ENCODE measurements at regions not wholly inside any gene's neighbourhood (a gene's known extent, or its start where the extent isn't known, plus 50 kb on each side); places are given as distances from the start of the nearest gene placed in this dataset.

GRCh38 chr7:118708741-118709140 lies 484.2 kb downstream of the ANKRD7 start:
- H3K4me2 ChIP-seq (ENCODE audit: low read length) = no peak overlapping the region
- TF ChIP-seq EZH2phosphoT487 (IDR thresholded peaks at IDR 0.05; ENCODE audit: low read depth) (no peak), CTCF (IDR thresholded peaks at IDR 0.05; ENCODE audit: low read depth, low read length) (no peak)

GRCh38 chr7:118711688-118712087 lies 487.2 kb downstream of the ANKRD7 start:
- Histone ChIP-seq H3K36me3 (replicated peaks; ENCODE audit: low read depth, low read length) (no peaks in the 10 kb centered on the region), H3K27ac (ENCODE audit: low read length) (no peak overlapping the region), H3K27me3 (ENCODE audit: low read depth, low read length) (no peaks in the 10 kb centered on the region), H3K9ac (ENCODE audit: low read length) (no peak overlapping the region), H3K9me3 (ENCODE audit: insufficient read depth, low read length) (no peaks in the 10 kb centered on the region), H3K4me3 (ENCODE audit: low read length) (no peak overlapping the region), H3K79me2 (ENCODE audit: low read length) (no peaks in the 10 kb centered on the region), H4K20me1 (ENCODE audit: insufficient read depth, low read length) (no peaks in the 10 kb centered on the region), H3K4me2 (ENCODE audit: low read length) (no peak overlapping the region), H2AFZ (ENCODE audit: low read depth, low read length) (no peak overlapping the region), H3K4me1 (ENCODE audit: low read length) (no peaks in the 10 kb centered on the region)
- TF ChIP-seq CTCF (IDR thresholded peaks at IDR 0.05; ENCODE audit: low read depth, low read length) (no peak), EZH2phosphoT487 (IDR thresholded peaks at IDR 0.05; ENCODE audit: low read depth) (no peak)

More at GRCh38 chr7:118708741-118709140, 484.2 kb downstream of the ANKRD7 start:
- no peak overlapping the region for H3K9ac ChIP-seq (ENCODE audit: low read length)
- no peaks in the 10 kb centered on the region for H3K79me2 ChIP-seq (ENCODE audit: low read length)
- no peak overlapping the region for H2AFZ ChIP-seq (ENCODE audit: low read depth, low read length)
- H3K36me3 ChIP-seq (replicated peaks; ENCODE audit: low read depth, low read length) = no peaks in the 10 kb centered on the region
- no peaks in the 10 kb centered on the region for H3K4me1 ChIP-seq (ENCODE audit: low read length)
- H3K27me3 ChIP-seq (ENCODE audit: low read depth, low read length) = no peaks in the 10 kb centered on the region
- no peaks in the 10 kb centered on the region for H3K9me3 ChIP-seq (ENCODE audit: insufficient read depth, low read length)
- H3K4me3 ChIP-seq (ENCODE audit: low read length) = no peak overlapping the region
- H3K27ac ChIP-seq (ENCODE audit: low read length) = no peak overlapping the region
- H4K20me1 ChIP-seq (ENCODE audit: insufficient read depth, low read length) = no peaks in the 10 kb centered on the region

GRCh38 chr7:118713039-118713438 lies 488.5 kb downstream of the ANKRD7 start:
- H3K27ac ChIP-seq (ENCODE audit: low read length) = no peak overlapping the region
- no peaks in the 10 kb centered on the region for H3K9me3 ChIP-seq (ENCODE audit: insufficient read depth, low read length)
- H2AFZ ChIP-seq (ENCODE audit: low read depth, low read length) = no peak overlapping the region
- no peaks in the 10 kb centered on the region for H3K4me1 ChIP-seq (ENCODE audit: low read length)
- TF ChIP-seq EZH2phosphoT487 (IDR thresholded peaks at IDR 0.05; ENCODE audit: low read depth) (no peak), CTCF (IDR thresholded peaks at IDR 0.05; ENCODE audit: low read depth, low read length) (no peak)
- H3K4me2 ChIP-seq (ENCODE audit: low read length) = no peak overlapping the region
- no peaks in the 10 kb centered on the region for H4K20me1 ChIP-seq (ENCODE audit: insufficient read depth, low read length)
- no peak overlapping the region for H3K4me3 ChIP-seq (ENCODE audit: low read length)
- H3K79me2 ChIP-seq (ENCODE audit: low read length) = no peaks in the 10 kb centered on the region
- H3K27me3 ChIP-seq (ENCODE audit: low read depth, low read length) = no peaks in the 10 kb centered on the region
- no peak overlapping the region for H3K9ac ChIP-seq (ENCODE audit: low read length)
- H3K36me3 ChIP-seq (replicated peaks; ENCODE audit: low read depth, low read length) = no peaks in the 10 kb centered on the region

- no peak overlapping the region for H3K27ac ChIP-seq (ENCODE audit: low read length)
- H3K4me2 ChIP-seq (ENCODE audit: low read length) = no peak overlapping the region
- H3K36me3 ChIP-seq (replicated peaks; ENCODE audit: low read depth, low read length) = no peaks in the 10 kb centered on the region
- no peaks in the 10 kb centered on the region for H3K27me3 ChIP-seq (ENCODE audit: low read depth, low read length)
- H3K9me3 ChIP-seq (ENCODE audit: insufficient read depth, low read length) = no peaks in the 10 kb centered on the region
- H3K4me1 ChIP-seq (ENCODE audit: low read length) = no peaks in the 10 kb centered on the region
- no peak overlapping the region for H3K9ac ChIP-seq (ENCODE audit: low read length)
- H3K4me3 ChIP-seq (ENCODE audit: low read length) = no peak overlapping the region
- H2AFZ ChIP-seq (ENCODE audit: low read depth, low read length) = no peak overlapping the region
- TF ChIP-seq CTCF (IDR thresholded peaks at IDR 0.05; ENCODE audit: low read depth, low read length) = no peak
- TF ChIP-seq EZH2phosphoT487 (IDR thresholded peaks at IDR 0.05; ENCODE audit: low read depth) = no peak
- H4K20me1 ChIP-seq (ENCODE audit: insufficient read depth, low read length) = no peaks in the 10 kb centered on the region
- H3K79me2 ChIP-seq (ENCODE audit: low read length) = no peaks in the 10 kb centered on the region
Observed at GRCh38 chr7:118720632-118721031, 496.1 kb downstream of the ANKRD7 start.

Data from OCI-LY3 (cell line).